ENCODE measurements at regions not wholly inside any gene's neighbourhood (a gene's known extent, or its start where the extent isn't known, plus 50 kb on each side); places are given as distances from the start of the nearest gene placed in this dataset.
"Not testable (repeated sequence)": the region's sequence is repeated elsewhere in the genome, so short reads cannot be mapped to it uniquely, and the experiment has no call there.

GRCh38 chr9:26240020-26240419 is 561.8 kb upstream of the TUSC1 start:
- no peak for DNase-seq

GRCh38 chr9:26237256-26237655 is 559.0 kb upstream of the TUSC1 start:
- DNase-seq: no peak

GRCh38 chr9:26234865-26235264 is 556.6 kb upstream of the TUSC1 start:
- DNase-seq: no peak

GRCh38 chr9:26231391-26231790 is 553.1 kb upstream of the TUSC1 start:
- DNase-seq: no peak

GRCh38 chr9:26229324-26230054 is 551.2 kb upstream of the TUSC1 start:
- DNase-seq: no peak

GRCh38 chr9:26228273-26228672 is 550.0 kb upstream of the TUSC1 start:
- no peak for DNase-seq

- no peak for DNase-seq
Observed at GRCh38 chr9:26221290-26221689, 543.0 kb upstream of the TUSC1 start.

GRCh38 chr9:26220367-26220766 is 542.1 kb upstream of the TUSC1 start:
- DNase-seq: no peak

GRCh38 chr9:26219961-26220360 is 541.7 kb upstream of the TUSC1 start:
- DNase-seq: peak in 2 of 3 donors; percentile 26 to 42

GRCh38 chr9:26216702-26217101 is 538.5 kb upstream of the TUSC1 start:
- no peak for DNase-seq

GRCh38 chr9:26214713-26215444 is 536.6 kb upstream of the TUSC1 start:
- DNase-seq: not testable (repeated sequence)

- DNase-seq: no peak
Observed at GRCh38 chr9:26210338-26210851, 532.2 kb upstream of the TUSC1 start.

GRCh38 chr9:26205261-26205660 is 527.0 kb upstream of the TUSC1 start:
- no peak for DNase-seq

GRCh38 chr9:26193237-26193636 is 515.0 kb upstream of the TUSC1 start:
- DNase-seq: no peak

GRCh38 chr9:26191711-26192110 is 513.5 kb upstream of the TUSC1 start:
- no peak for DNase-seq

GRCh38 chr9:26181836-26182235 is 503.6 kb upstream of the TUSC1 start:
- no peak for DNase-seq

- DNase-seq: no peak
Observed at GRCh38 chr9:26176628-26177027, 498.4 kb upstream of the TUSC1 start.

GRCh38 chr9:26175264-26175663 is 497.0 kb upstream of the TUSC1 start:
- DNase-seq: peak in 1 of 3 donors; percentile 40

GRCh38 chr9:26172301-26172700 is 494.1 kb upstream of the TUSC1 start:
- no peak for DNase-seq

- no peak for DNase-seq
Observed at GRCh38 chr9:26171691-26172090, 493.4 kb upstream of the TUSC1 start.

GRCh38 chr9:26170190-26170589 is 491.9 kb upstream of the TUSC1 start:
- peak; percentile 41 to 70 (median 55) for DNase-seq

- DNase-seq: peak in 1 of 3 donors; percentile 7
Observed at GRCh38 chr9:26169708-26170107, 491.5 kb upstream of the TUSC1 start.

GRCh38 chr9:26166537-26166936 is 488.3 kb upstream of the TUSC1 start:
- no peak for DNase-seq
